GM23338 (cell line): ENCODE measurements at regions not wholly inside any gene's neighbourhood (a gene's known extent, or its start where the extent isn't known, plus 50 kb on each side); places are given as distances from the start of the nearest gene placed in this dataset.

ENCODE experiments used
- ATAC-seq: fragments of 200-7000 bp; cut with Tn5 transposase; 3 replicates; pipeline ENCODE4 v1.9.1; 2020
- DNase-seq: peaks from one replicate; pipeline ENCODE4 v3.0.0-alpha.2; 2015; ENCODE audit warnings: low spot score
- H2AFZ ChIP-seq: fragments of 200-600 bp; sonication (generic); 2 replicates; pipeline ENCODE4 v1.8.0; 2016; ENCODE audit warnings: antibody characterized with exemption, mild to moderate bottlenecking, moderate library complexity
- H3F3A ChIP-seq: fragments of 200-600 bp; sonication (generic); replicated peaks from 2 replicates; pipeline ENCODE4 v1.8.0; 2017; ENCODE audit warnings: antibody characterized with exemption, mixed run types, low read depth
- H3K27ac ChIP-seq: fragments of 200-600 bp; sonication (generic); 2 replicates; pipeline ENCODE4 v1.6.1; 2016; ENCODE audit warnings: low read depth
- H3K27me3 ChIP-seq: fragments of 200-600 bp; sonication (generic); 2 replicates; pipeline ENCODE4 v1.8.0; 2016; ENCODE audit warnings: mild to moderate bottlenecking, mixed run types, moderate library complexity; ENCODE audit not compliant: insufficient read depth
- H3K36me3 ChIP-seq: fragments of 200-600 bp; sonication (generic); 2 replicates; pipeline ENCODE4 v1.8.0; 2016; ENCODE audit warnings: mild to moderate bottlenecking; ENCODE audit not compliant: insufficient read depth
- H3K4me1 ChIP-seq: fragments of 200-600 bp; sonication (generic); 2 replicates; pipeline ENCODE4 v1.8.0; 2016; ENCODE audit warnings: mild to moderate bottlenecking, moderate library complexity; ENCODE audit not compliant: insufficient read depth
- H3K4me2 ChIP-seq: fragments of 200-600 bp; sonication (generic); 2 replicates; pipeline ENCODE4 v1.7.1; 2017; ENCODE audit warnings: mixed run types
- H3K4me3 ChIP-seq: fragments of 200-600 bp; sonication (generic); 2 replicates; pipeline ENCODE4 v1.6.1; 2016; ENCODE audit warnings: mixed run types
- H3K79me2 ChIP-seq: fragments of 200-600 bp; sonication (generic); replicated peaks from 2 replicates; pipeline ENCODE4 v1.8.0; 2017; ENCODE audit warnings: mild to moderate bottlenecking; ENCODE audit not compliant: insufficient read depth
- H3K9me2 ChIP-seq: fragments of 200-600 bp; sonication (generic); 2 replicates; pipeline ENCODE4 v1.8.0; 2017; ENCODE audit not compliant: insufficient read depth
- H4K20me1 ChIP-seq: fragments of 200-600 bp; sonication (generic); replicated peaks from 2 replicates; pipeline ENCODE4 v1.8.0; 2017; ENCODE audit warnings: mild to moderate bottlenecking; ENCODE audit not compliant: insufficient read depth
- H3K27ac Mint-ChIP-seq: 2 replicates; pipeline ENCODE4 v1.8.0; 2020; ENCODE audit warnings: inconsistent platforms, mild to moderate bottlenecking, moderate library complexity, mixed read lengths
- H3K27me3 Mint-ChIP-seq: 3 replicates; pipeline ENCODE4 v1.8.0; 2022; ENCODE audit warnings: low read depth, mild to moderate bottlenecking, moderate library complexity, mixed read lengths, inconsistent platforms; ENCODE audit not compliant: insufficient read depth, poor library complexity
- H3K36me3 Mint-ChIP-seq: 3 replicates; pipeline ENCODE4 v1.8.0; 2021; ENCODE audit warnings: low read depth, mild to moderate bottlenecking, inconsistent platforms, moderate library complexity, mixed read lengths
- H3K4me1 Mint-ChIP-seq: 3 replicates; pipeline ENCODE4 v1.8.0; 2020; ENCODE audit warnings: mild to moderate bottlenecking, inconsistent platforms, mixed read lengths
- H3K4me3 Mint-ChIP-seq: 3 replicates; pipeline ENCODE4 v1.8.0; 2021; ENCODE audit warnings: moderate library complexity, mild to moderate bottlenecking, inconsistent platforms, mixed read lengths
- H3K9me3 Mint-ChIP-seq: 3 replicates; pipeline ENCODE4 v1.8.0; 2020; ENCODE audit warnings: moderate library complexity, mild to moderate bottlenecking, inconsistent platforms, mixed read lengths
- CREB1 ChIP-seq: fragments of 250-450 bp; sonication (Bioruptor Pico); IDR thresholded peaks from 2 replicates; pipeline ENCODE4 v1.5.0; 2020; ENCODE audit warnings: low read depth, mild to moderate bottlenecking, moderate library complexity
- CTCF ChIP-seq, 2 experiments: fragments of 200-600 bp in 1 of 2; sonication (generic) in 1 of 2; conservative IDR thresholded peaks; 2 replicates each; pipeline versions ENCODE4 v1.5.1 to v1.6.1; 2016 to 2017; ENCODE audit warnings: antibody characterized with exemption in 2 of 2, low read depth in 2 of 2, mild to moderate bottlenecking in 2 of 2, moderate library complexity in 1 of 2
- EZH2phosphoT487 ChIP-seq: fragments of 200-600 bp; sonication (generic); IDR thresholded peaks from one replicate; pipeline ENCODE4 v1.8.1; 2018; ENCODE audit warnings: antibody characterized with exemption; ENCODE audit not compliant: unreplicated experiment
- JUNB ChIP-seq: IDR thresholded peaks from one replicate; pipeline ENCODE4 v1.6.1; 2016; ENCODE audit warnings: antibody characterized with exemption; ENCODE audit not compliant: unreplicated experiment
- NANOG ChIP-seq: IDR thresholded peaks from 2 replicates; pipeline ENCODE4 v1.6.1; 2016; ENCODE audit warnings: antibody characterized with exemption, borderline replicate concordance
- POLR2AphosphoS5 ChIP-seq: IDR thresholded peaks from 2 replicates; pipeline ENCODE4 v1.6.1; 2016; ENCODE audit warnings: antibody characterized with exemption, low read depth
- REST ChIP-seq: IDR thresholded peaks from one replicate; pipeline ENCODE4 v1.6.1; 2018; ENCODE audit warnings: antibody characterized with exemption; ENCODE audit not compliant: unreplicated experiment
- STAT1 ChIP-seq: IDR thresholded peaks from one replicate; pipeline ENCODE4 v1.6.1; 2016; ENCODE audit warnings: antibody characterized with exemption; ENCODE audit not compliant: unreplicated experiment
- ZNF114 ChIP-seq: fragments of 250-450 bp; sonication (Bioruptor Pico); IDR thresholded peaks from 2 replicates; pipeline ENCODE4 v1.5.0; 2020; ENCODE audit warnings: mild to moderate bottlenecking, moderate library complexity
- ZNF462 ChIP-seq: fragments of 250-450 bp; sonication (Bioruptor Pico); IDR thresholded peaks from 2 replicates; pipeline ENCODE4 v1.5.0; 2020; ENCODE audit warnings: mild to moderate bottlenecking, moderate library complexity

- no peaks in the 10 kb centered on the region for H4K20me1 ChIP-seq
- no peaks in the 10 kb centered on the region for H3K9me2 ChIP-seq
- H3K27me3 ChIP-seq, result no peaks in the 10 kb centered on the region
- H3K4me2 ChIP-seq, result no peak overlapping the region
- TF ChIP-seq CREB1 (CRISPR knock-in tag) (no peak), EZH2phosphoT487 (no peak), CTCF (conservative IDR thresholded peaks at IDR 0.05; ENCODE audit: low read depth in 2 of 2) (no peak)
- Mint-ChIP-seq H3K4me3 (no peak overlapping the region), H3K27ac (no peak overlapping the region), H3K27me3 (peaks cover 16% of the 10 kb centered on the region), H3K9me3 (no peaks in the 10 kb centered on the region), H3K36me3 (no peaks in the 10 kb centered on the region; the same call in 2 of the 3 replicates), H3K4me1 (peaks cover 13% of the 10 kb centered on the region)
- no peak overlapping the region for H2AFZ ChIP-seq
- ATAC-seq (no peak), DNase-seq (no peak)
- no peak overlapping the region for H3K27ac ChIP-seq
- H3K4me3 ChIP-seq, result no peak overlapping the region
- peaks cover 6% of the 10 kb centered on the region; the same call in 1 of the 2 replicates for H3K4me1 ChIP-seq
- H3K36me3 ChIP-seq, result no peaks in the 10 kb centered on the region
- no peaks in the 10 kb centered on the region for H3K79me2 ChIP-seq
- no peaks in the 10 kb centered on the region for H3F3A ChIP-seq
Measured at GRCh38 chr4:3708103-3708510, 58.1 kb upstream of the ADRA2C start.

- no peaks in the 10 kb centered on the region for H3F3A ChIP-seq
- no peaks in the 10 kb centered on the region for H4K20me1 ChIP-seq
- Mint-ChIP-seq H3K4me3 (no peak overlapping the region), H3K4me1 (peaks cover 13% of the 10 kb centered on the region), H3K27me3 (peaks cover 15% of the 10 kb centered on the region), H3K9me3 (no peaks in the 10 kb centered on the region), H3K36me3 (no peaks in the 10 kb centered on the region; the same call in 2 of the 3 replicates), H3K27ac (no peak overlapping the region)
- no peak for ATAC-seq
- no peak for DNase-seq
- H3K4me2 ChIP-seq, result no peak overlapping the region
- peaks cover 6% of the 10 kb centered on the region; the same call in 1 of the 2 replicates for H3K4me1 ChIP-seq
- H3K4me3 ChIP-seq, result no peak overlapping the region
- no peak overlapping the region for H3K27ac ChIP-seq
- no peaks in the 10 kb centered on the region for H3K27me3 ChIP-seq
- H3K9me2 ChIP-seq, result no peaks in the 10 kb centered on the region
- H2AFZ ChIP-seq, result no peak overlapping the region
- H3K79me2 ChIP-seq, result no peaks in the 10 kb centered on the region
- no peak for TF ChIP-seq CREB1 (CRISPR knock-in tag)
- TF ChIP-seq ZNF114, result no peak
- TF ChIP-seq POLR2AphosphoS5, result no peak
- no peak for TF ChIP-seq REST
- TF ChIP-seq JUNB, result no peak
- no peak for TF ChIP-seq ZNF462 (CRISPR knock-in tag)
- TF ChIP-seq STAT1, result no peak
- no peak for TF ChIP-seq NANOG
- H3K36me3 ChIP-seq, result no peaks in the 10 kb centered on the region
Measured at GRCh38 chr4:3707423-3708102, 58.6 kb upstream of the ADRA2C start.
